ENCODE measurements at regions not wholly inside any gene's neighbourhood (a gene's known extent, or its start where the extent isn't known, plus 50 kb on each side); places are given as distances from the start of the nearest gene placed in this dataset.

- H3K27me3 ChIP-seq, result no peaks in the 10 kb centered on the region
- intact Hi-C loops (cut with DNase I; ENCODE audit: low total_unique reads), result no loop called here
- DNase-seq, result no peak
- H3K4me1 ChIP-seq, result no peaks in the 10 kb centered on the region
- no peaks in the 10 kb centered on the region for H3K9me3 ChIP-seq
- TF ChIP-seq, protein P1, sequence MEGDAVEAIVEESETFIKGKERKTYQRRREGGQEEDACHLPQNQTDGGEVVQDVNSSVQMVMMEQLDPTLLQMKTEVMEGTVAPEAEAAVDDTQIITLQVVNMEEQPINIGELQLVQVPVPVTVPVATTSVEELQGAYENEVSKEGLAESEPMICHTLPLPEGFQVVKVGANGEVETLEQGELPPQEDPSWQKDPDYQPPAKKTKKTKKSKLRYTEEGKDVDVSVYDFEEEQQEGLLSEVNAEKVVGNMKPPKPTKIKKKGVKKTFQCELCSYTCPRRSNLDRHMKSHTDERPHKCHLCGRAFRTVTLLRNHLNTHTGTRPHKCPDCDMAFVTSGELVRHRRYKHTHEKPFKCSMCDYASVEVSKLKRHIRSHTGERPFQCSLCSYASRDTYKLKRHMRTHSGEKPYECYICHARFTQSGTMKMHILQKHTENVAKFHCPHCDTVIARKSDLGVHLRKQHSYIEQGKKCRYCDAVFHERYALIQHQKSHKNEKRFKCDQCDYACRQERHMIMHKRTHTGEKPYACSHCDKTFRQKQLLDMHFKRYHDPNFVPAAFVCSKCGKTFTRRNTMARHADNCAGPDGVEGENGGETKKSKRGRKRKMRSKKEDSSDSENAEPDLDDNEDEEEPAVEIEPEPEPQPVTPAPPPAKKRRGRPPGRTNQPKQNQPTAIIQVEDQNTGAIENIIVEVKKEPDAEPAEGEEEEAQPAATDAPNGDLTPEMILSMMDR (IDR thresholded peaks at IDR 0.05), result no peak
- no peaks in the 10 kb centered on the region for H3K36me3 ChIP-seq
- H3K4me3 ChIP-seq, result no peak overlapping the region
- H3K27ac ChIP-seq, result no peak overlapping the region
Observed at GRCh38 chr6:2426561-2427340, 181.3 kb upstream of the GMDS start.

DNA sequence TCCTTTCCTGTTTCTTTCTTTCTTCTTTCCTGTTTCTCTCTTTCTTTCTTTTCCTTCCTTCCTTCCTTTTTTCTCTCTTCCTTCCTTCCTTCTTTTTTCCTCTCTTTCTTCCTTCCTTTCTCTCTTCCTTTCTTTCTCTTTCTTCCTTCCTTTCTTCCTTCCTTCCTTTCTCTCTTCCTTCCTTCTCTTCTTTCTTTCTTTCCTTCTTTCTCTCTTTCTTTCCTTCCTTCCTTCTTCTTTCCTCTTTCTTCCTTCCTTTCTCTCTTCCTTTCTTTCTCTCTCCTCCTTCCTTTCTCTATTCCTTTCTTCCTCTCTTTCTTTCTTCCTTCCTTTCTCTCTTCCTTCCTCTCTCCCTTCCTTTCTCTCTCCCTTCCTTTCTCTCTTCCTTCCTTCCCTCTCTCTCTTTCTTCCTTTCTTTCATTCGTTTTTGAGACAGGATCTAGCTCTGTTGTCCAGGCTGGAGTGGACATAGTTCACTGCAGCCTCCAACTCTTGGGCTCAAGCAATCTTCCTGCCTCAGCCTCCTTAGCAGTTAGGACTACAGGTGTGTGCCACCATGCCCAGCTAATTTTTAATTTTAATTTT, 170.8 kb upstream of the GMDS start:
- Histone ChIP-seq H3K9me3 (no peaks in the 10 kb centered on the region), H3K27ac (no peak overlapping the region), H3K27me3 (no peaks in the 10 kb centered on the region), H3K4me1 (peaks cover 0 to 12% (median 0%) of the 10 kb centered on the region in 4 donors), H3K36me3 (no peaks in the 10 kb centered on the region), H3K4me3 (no peak overlapping the region)
- TF ChIP-seq, protein P1 (IDR thresholded peaks at IDR 0.05), result no peak
- intact Hi-C loops (cut with DNase I; ENCODE audit: low total_unique reads), result no loop called here
- DNase-seq, result no peak

DNA sequence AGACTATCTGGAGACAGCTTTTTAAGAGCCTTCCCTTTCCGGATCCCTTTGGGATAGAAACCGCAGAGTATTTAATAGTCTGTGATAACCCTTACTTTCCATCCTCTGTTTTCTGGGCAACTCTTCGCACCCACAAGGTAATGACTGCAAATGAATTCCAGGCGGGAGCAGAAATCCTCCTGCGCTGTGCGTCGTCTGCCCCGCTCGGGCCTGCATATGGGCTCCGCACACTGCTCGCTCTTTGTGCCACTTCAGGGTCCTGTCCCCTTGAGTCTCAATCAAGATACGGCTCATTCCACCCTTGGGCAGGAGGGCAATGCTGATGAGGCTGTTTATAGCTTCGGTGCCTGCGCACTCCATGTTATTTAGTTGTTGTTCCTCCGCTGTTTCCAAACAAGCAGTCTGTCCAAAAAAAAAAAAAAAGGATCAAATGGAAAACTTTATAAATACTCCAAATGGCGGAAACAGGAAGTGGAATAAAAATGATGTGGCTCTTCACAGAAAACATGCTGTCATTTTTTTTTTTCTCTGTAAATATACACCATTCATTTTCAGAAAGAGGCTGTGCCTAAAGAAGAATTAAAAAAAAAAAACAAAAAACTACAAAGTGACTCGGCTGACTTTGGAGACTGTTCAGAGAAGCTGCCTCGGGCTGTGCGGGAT, 169.6 kb upstream of the GMDS start:
- DNase-seq, result no peak
- H3K36me3 ChIP-seq, result no peaks in the 10 kb centered on the region
- H3K4me3 ChIP-seq, result no peak overlapping the region

GRCh38 chr6:2412731-2413130, 167.3 kb upstream of the GMDS start:
- H3K27me3 ChIP-seq, result no peaks in the 10 kb centered on the region
- H3K4me1 ChIP-seq, result peaks cover 0 to 12% (median 0%) of the 10 kb centered on the region in 4 donors
- H3K36me3 ChIP-seq, result no peaks in the 10 kb centered on the region
- no peak overlapping the region for H3K4me3 ChIP-seq
- intact Hi-C loops (cut with DNase I; ENCODE audit: low total_unique reads), result no loop called here
- TF ChIP-seq, protein P1 (IDR thresholded peaks at IDR 0.05), result no peak
- DNase-seq, result no peak
- H3K9me3 ChIP-seq, result no peaks in the 10 kb centered on the region
- H3K27ac ChIP-seq, result no peak overlapping the region

More for the DNA sequence above, 169.6 kb upstream of the GMDS start:
- Histone ChIP-seq H3K27ac (peak overlapping the region; percentile 43 to 52), H3K27me3 (no peaks in the 10 kb centered on the region), H3K4me1 (peaks cover 0 to 12% (median 0%) of the 10 kb centered on the region in 4 donors), H3K9me3 (no peaks in the 10 kb centered on the region)
- TF ChIP-seq, protein P1 (IDR thresholded peaks at IDR 0.05), result no peak
- intact Hi-C loops (cut with DNase I; ENCODE audit: low total_unique reads), result no loop called here

- intact Hi-C loops (cut with DNase I; ENCODE audit: low total_unique reads), result no loop called here
- TF ChIP-seq, protein P1 (IDR thresholded peaks at IDR 0.05), result no peak
- Histone ChIP-seq H3K9me3 (no peaks in the 10 kb centered on the region), H3K27me3 (no peaks in the 10 kb centered on the region), H3K27ac (no peak overlapping the region), H3K36me3 (no peaks in the 10 kb centered on the region), H3K4me1 (peaks cover 0 to 12% (median 0%) of the 10 kb centered on the region in 4 donors), H3K4me3 (no peak overlapping the region)
- no peak for DNase-seq
Observed at GRCh38 chr6:2410656-2411380, 165.4 kb upstream of the GMDS start.
